CD14-positive monocyte (primary cell): ENCODE measurements at regions not wholly inside any gene's neighbourhood (a gene's known extent, or its start where the extent isn't known, plus 50 kb on each side); places are given as distances from the start of the nearest gene placed in this dataset.

ENCODE experiments used
- DNase-seq, 3 donors: peaks; one replicate each; pipeline ENCODE4 v3.0.0-alpha.2; 2011 to 2022
- H2AFZ ChIP-seq: 2 replicates; pipeline ENCODE4 v1.6.0; 2012; ENCODE audit warnings: mild to moderate bottlenecking, low read depth, low read length, inconsistent platforms; ENCODE audit not compliant: insufficient read depth, poor library complexity, severe bottlenecking
- H3K27ac ChIP-seq, 2 donors: 1 replicate in 1 of 2; 2 replicates in 1 of 2; pipeline ENCODE4 v1.5.1; 2012 to 2013; ENCODE audit warnings: low read length in 2 of 2, control low read depth in 1 of 2, inconsistent platforms in 1 of 2, low read depth in 1 of 2, mild to moderate bottlenecking in 1 of 2
- H3K27me3 ChIP-seq, 2 donors: one replicate each; pipeline versions ENCODE4 v1.6.0 to v1.6.1; 2011 to 2013; ENCODE audit warnings: low read length in 2 of 2; ENCODE audit not compliant: control insufficient read depth in 2 of 2, insufficient read depth in 2 of 2
- H3K36me3 ChIP-seq, 2 donors: replicated peaks in 1 of 2; 1 replicate in 1 of 2; 2 replicates in 1 of 2; pipeline versions ENCODE4 v1.5.1 to v1.6.1; 2012 to 2013; ENCODE audit warnings: low read length in 2 of 2, control low read depth in 1 of 2, inconsistent platforms in 1 of 2, mild to moderate bottlenecking in 1 of 2; ENCODE audit not compliant: insufficient read depth in 2 of 2, control insufficient read depth in 1 of 2
- H3K4me1 ChIP-seq, 2 donors: 1 replicate in 1 of 2; 2 replicates in 1 of 2; pipeline versions ENCODE4 v1.5.1 to v1.6.1; 2012 to 2013; ENCODE audit warnings: low read length in 2 of 2, control low read depth in 1 of 2, inconsistent platforms in 1 of 2, mild to moderate bottlenecking in 1 of 2, moderate library complexity in 1 of 2; ENCODE audit not compliant: insufficient read depth in 2 of 2, control insufficient read depth in 1 of 2
- H3K4me2 ChIP-seq: replicated peaks from 2 replicates; pipeline ENCODE3; 2012; ENCODE audit warnings: low read length, moderate library complexity, mild to moderate bottlenecking; ENCODE audit not compliant: poor library complexity, severe bottlenecking; ENCODE audit errors: extremely low read depth
- H3K4me3 ChIP-seq, 3 experiments: fragments of 200-600 bp in 1 of 3; sonication (generic) in 1 of 3; replicated peaks in 1 of 3; 1 replicate in 2 of 3; 2 replicates in 1 of 3; pipeline ENCODE4 v1.5.1; 2011 to 2013; ENCODE audit warnings: low read length in 3 of 3, mild to moderate bottlenecking in 3 of 3, control low read depth in 2 of 3, low read depth in 2 of 3, inconsistent platforms in 1 of 3, moderate library complexity in 1 of 3
- H3K79me2 ChIP-seq: 2 replicates; pipeline ENCODE4 v1.6.0; 2012; ENCODE audit warnings: mild to moderate bottlenecking, control low read depth, inconsistent platforms, low read length, moderate library complexity; ENCODE audit not compliant: insufficient read depth
- H3K9ac ChIP-seq: 2 replicates; pipeline ENCODE4 v1.6.0; 2017; ENCODE audit warnings: low read length, mild to moderate bottlenecking; ENCODE audit not compliant: insufficient read depth, poor library complexity, severe bottlenecking
- H3K9me3 ChIP-seq, 2 donors: replicated peaks in 1 of 2; 1 replicate in 1 of 2; 2 replicates in 1 of 2; pipeline versions ENCODE4 v1.5.1 to v1.6.1; 2012 to 2013; ENCODE audit warnings: low read length in 2 of 2, control low read depth in 1 of 2; ENCODE audit not compliant: control insufficient read depth in 1 of 2, insufficient read depth in 1 of 2
- H4K20me1 ChIP-seq: 2 replicates; pipeline ENCODE4 v1.6.0; 2012; ENCODE audit warnings: mild to moderate bottlenecking, low read length, control low read depth, moderate library complexity; ENCODE audit not compliant: insufficient read depth
- H3K27ac Mint-ChIP-seq, 7 donors: one replicate each; pipeline ENCODE4 v1.8.0; 2020; ENCODE audit warnings: mild to moderate bottlenecking in 7 of 7, mixed read lengths in 7 of 7, moderate library complexity in 6 of 7, inconsistent platforms in 2 of 7
- H3K27me3 Mint-ChIP-seq, 3 donors: one replicate each; pipeline ENCODE4 v1.8.0; 2021 to 2022; ENCODE audit warnings: low read depth in 3 of 3, mild to moderate bottlenecking in 3 of 3, mixed read lengths in 3 of 3, moderate library complexity in 3 of 3, inconsistent platforms in 1 of 3
- H3K36me3 Mint-ChIP-seq, 2 donors: one replicate each; pipeline ENCODE4 v1.8.0; 2020; ENCODE audit warnings: mixed read lengths in 2 of 2, inconsistent platforms in 1 of 2, mild to moderate bottlenecking in 1 of 2
- H3K4me1 Mint-ChIP-seq: one replicate; pipeline ENCODE4 v1.8.0; 2020; ENCODE audit warnings: mild to moderate bottlenecking, mixed read lengths
- H3K4me3 Mint-ChIP-seq, 2 donors: one replicate each; pipeline ENCODE4 v1.8.0; 2020; ENCODE audit warnings: mild to moderate bottlenecking in 2 of 2, mixed read lengths in 2 of 2, moderate library complexity in 1 of 2
- H3K9me3 Mint-ChIP-seq, 7 donors: one replicate each; pipeline ENCODE4 v1.8.0; 2020 to 2022; ENCODE audit warnings: mixed read lengths in 7 of 7, mild to moderate bottlenecking in 6 of 7, moderate library complexity in 6 of 7, inconsistent platforms in 2 of 7
- WGBS: methylation state at CpG from one replicate; pipeline ENCODE4 v1.1.5; 2013; ENCODE audit warnings: missing lambda C conversion rate; ENCODE audit not compliant: insufficient coverage; 5-methylcytosine and 5-hydroxymethylcytosine counted together
- intact Hi-C, 2 donors: fragments of 100-400 bp; cut with micrococcal nuclease; formaldehyde crosslinking; loops; one replicate each; pipeline versions ENCODE4 v1.15.0 to v1.15.1; 2023
- TF ChIP-seq, protein P1 (sequence below): fragments of 200-600 bp; IDR thresholded peaks from one replicate; pipeline ENCODE4 v1.8.0; 2022; ENCODE audit warnings: antibody characterized with exemption, mild to moderate bottlenecking

DNA sequence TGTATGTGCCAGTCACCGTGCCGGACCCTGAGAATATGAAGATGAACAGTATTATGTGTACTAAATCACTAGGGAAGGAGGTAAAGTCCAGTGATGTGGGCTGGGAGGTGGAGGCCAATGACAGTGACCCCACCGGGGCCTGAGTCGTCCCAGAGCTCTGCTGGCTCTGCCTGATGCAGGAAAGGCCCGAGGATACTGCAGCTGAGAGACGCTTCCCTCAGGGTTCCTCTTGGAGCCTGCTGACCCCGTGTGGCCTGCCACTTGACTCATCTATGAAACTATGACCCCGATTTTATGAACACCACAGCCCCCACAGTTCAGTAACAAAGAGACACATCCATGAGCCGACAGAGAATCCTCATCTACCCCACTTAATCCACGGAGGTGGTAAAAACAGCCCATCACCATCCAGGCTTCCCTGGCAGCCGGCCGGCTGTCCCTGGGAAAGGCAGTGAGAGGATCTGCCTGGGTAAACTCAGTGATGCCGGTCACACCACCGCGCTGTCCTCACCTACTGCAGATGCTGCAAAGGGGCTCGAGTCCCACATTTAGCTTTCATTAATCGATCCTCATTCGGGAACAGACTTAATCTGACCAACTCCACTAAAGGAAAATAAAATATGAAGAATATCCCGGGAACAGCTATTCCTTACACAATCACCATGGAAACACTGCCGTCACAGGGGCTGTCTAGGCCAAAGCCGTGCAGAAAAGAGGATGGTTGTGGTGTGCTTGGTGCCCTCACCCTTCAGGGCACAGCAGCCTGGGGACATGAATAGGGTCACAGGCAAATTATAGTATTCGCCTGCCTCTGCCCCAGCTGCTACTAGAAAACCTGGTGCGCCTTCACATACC is 82.9 kb downstream of the ARRDC4 start:
- Histone ChIP-seq H3K9me3 (no peaks in the 10 kb centered on the region), H3K4me1 (no peaks in the 10 kb centered on the region), H3K79me2 (no peaks in the 10 kb centered on the region), H3K27me3 (no peaks in the 10 kb centered on the region), H3K36me3 (no peaks in the 10 kb centered on the region), H3K4me2 (no peak overlapping the region), H4K20me1 (no peaks in the 10 kb centered on the region), H3K9ac (no peak overlapping the region), H2AFZ (no peak overlapping the region), H3K4me3 (no peak overlapping the region), H3K27ac (no peak overlapping the region)
- Mint-ChIP-seq H3K9me3 (peaks cover 2 to 6% (median 3%) of the 10 kb centered on the region in 7 donors), H3K36me3 (no peaks in the 10 kb centered on the region), H3K4me1 (no peaks in the 10 kb centered on the region), H3K4me3 (no peak overlapping the region), H3K27ac (no peak overlapping the region), H3K27me3 (peaks cover 0 to 2% (median 0%) of the 10 kb centered on the region in 3 donors)
- DNase-seq: no peak
- WGBS: 96% methylated on average over 12 of the region's 23 CpGs
- intact Hi-C loops: no loop called here
- TF ChIP-seq, protein P1, sequence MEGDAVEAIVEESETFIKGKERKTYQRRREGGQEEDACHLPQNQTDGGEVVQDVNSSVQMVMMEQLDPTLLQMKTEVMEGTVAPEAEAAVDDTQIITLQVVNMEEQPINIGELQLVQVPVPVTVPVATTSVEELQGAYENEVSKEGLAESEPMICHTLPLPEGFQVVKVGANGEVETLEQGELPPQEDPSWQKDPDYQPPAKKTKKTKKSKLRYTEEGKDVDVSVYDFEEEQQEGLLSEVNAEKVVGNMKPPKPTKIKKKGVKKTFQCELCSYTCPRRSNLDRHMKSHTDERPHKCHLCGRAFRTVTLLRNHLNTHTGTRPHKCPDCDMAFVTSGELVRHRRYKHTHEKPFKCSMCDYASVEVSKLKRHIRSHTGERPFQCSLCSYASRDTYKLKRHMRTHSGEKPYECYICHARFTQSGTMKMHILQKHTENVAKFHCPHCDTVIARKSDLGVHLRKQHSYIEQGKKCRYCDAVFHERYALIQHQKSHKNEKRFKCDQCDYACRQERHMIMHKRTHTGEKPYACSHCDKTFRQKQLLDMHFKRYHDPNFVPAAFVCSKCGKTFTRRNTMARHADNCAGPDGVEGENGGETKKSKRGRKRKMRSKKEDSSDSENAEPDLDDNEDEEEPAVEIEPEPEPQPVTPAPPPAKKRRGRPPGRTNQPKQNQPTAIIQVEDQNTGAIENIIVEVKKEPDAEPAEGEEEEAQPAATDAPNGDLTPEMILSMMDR: no peak

DNA sequence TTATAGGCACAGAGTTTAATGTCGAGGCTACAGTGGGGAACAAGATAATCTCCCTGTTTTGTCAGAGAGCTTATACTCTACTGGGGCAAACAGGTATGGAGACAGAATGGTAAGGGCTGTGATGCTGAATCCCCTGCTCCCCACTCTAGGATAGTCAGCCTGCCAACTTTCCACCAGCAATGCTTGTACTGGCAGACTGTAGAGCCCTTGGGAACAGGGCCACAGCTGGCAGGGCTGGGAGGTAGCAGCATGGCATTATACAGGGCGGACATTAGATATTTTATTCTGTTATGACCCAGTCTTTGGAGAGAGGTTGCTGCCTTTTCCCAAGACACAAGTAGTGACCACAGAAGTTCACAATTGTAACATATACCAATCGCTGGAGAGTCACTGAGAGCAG is 91.2 kb downstream of the ARRDC4 start:
- no peak overlapping the region for H3K4me3 Mint-ChIP-seq
- TF ChIP-seq, protein P1: no peak
- no CpG with 5 or more reads among the region's 3 CpGs for WGBS

More for the DNA sequence above, 91.2 kb downstream of the ARRDC4 start:
- Mint-ChIP-seq H3K27me3 (peaks cover 0 to 6% (median 3%) of the 10 kb centered on the region in 3 donors), H3K9me3 (peaks cover 5 to 15% (median 9%) of the 10 kb centered on the region in 7 donors), H3K27ac (no peak overlapping the region), H3K4me1 (no peaks in the 10 kb centered on the region), H3K36me3 (peaks cover 1 to 2% of the 10 kb centered on the region in 2 donors)
- H2AFZ ChIP-seq: no peak overlapping the region
- H3K27ac ChIP-seq: no peak overlapping the region
- no peaks in the 10 kb centered on the region for H3K4me1 ChIP-seq
- H3K9me3 ChIP-seq: peaks cover 0 to 3% of the 10 kb centered on the region in 2 donors
- H3K4me3 ChIP-seq: no peak overlapping the region
- H4K20me1 ChIP-seq: no peaks in the 10 kb centered on the region
- DNase-seq: no peak
- H3K36me3 ChIP-seq: no peaks in the 10 kb centered on the region
- H3K4me2 ChIP-seq: no peak overlapping the region
- H3K9ac ChIP-seq: no peak overlapping the region
- H3K79me2 ChIP-seq: no peaks in the 10 kb centered on the region
- H3K27me3 ChIP-seq: no peaks in the 10 kb centered on the region
- intact Hi-C loops: no loop called here
